D341Med (cell line): ENCODE measurements at regions not wholly inside any gene's neighbourhood (a gene's known extent, or its start where the extent isn't known, plus 50 kb on each side); places are given as distances from the start of the nearest gene placed in this dataset.

Source experiments
- DNase-seq: peaks from one replicate; pipeline ENCODE4 v3.0.0; 2012; ENCODE audit warnings: low spot score

DNA sequence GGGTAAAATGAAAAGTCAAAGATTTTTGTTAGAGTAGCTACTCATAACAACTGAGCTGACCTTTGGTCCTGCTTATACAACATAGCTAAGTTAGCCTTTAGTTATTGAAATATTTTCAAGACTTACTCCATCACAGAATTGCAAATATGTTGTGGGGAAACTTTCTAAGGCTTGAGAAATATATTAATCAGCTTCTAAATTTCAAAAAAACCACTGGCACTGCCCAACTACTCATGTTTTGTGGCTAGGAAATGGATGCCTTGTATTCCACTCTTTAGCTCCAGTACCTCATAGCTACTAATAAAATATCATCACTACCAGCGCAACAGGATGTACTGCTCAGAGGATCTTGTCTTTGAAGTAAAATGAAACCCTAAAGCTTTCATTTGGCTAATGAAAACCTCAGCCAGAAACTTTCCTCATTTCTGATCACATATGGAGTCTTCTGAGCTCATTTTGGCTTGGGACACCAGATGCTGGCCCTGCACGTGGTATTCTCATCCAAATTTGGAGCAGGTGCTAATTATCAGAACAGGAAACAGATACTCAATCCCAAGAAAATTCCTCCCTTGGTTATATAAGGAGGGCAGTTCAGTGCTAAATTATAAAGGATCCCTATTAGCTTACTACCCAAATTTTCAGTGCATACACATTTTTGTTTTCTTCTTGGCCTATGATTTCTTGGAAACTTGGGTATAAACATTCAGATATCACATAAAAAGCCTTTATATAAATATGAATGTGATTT lies 690.7 kb downstream of the ADGRL2 start:
- DNase-seq = no peak

DNA sequence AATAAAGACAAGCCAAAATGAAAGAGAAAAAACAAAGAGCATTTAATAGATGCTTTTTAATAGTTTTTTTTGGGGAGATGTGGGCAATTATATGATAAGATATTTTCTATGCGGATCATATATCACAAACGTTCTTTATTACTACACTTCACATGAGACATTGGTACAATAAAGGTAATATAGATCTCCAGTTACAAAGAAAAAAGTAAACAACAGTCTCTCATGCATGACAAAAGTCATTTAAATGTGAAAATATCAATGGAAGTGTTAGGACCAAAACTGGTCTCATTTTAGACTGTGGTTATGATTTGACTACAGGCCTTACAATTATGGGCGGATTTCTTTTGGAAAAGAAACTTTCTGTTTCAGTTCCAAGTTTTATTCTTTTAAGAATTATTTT lies 687.0 kb downstream of the ADGRL2 start:
- DNase-seq = no peak

DNA sequence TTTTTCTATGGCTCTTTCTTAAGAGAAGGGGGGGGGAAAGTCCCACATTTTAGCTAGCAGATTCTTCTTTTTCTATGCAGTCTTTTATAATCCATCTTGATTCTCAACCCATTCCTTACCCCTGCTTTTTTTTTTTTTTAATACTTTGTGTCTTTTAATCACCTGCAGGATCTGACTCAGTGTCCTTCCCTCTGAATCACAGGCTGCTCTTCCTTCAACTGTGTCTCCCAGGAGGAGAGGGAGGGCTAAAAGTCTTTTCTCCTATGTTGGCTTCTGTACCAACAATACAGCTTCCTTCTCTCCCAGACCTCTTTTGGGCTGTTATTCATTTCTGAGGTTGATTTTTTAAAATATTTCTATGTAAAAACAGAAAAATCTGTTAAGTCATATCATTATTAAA lies 686.2 kb downstream of the ADGRL2 start:
- no peak for DNase-seq

DNA sequence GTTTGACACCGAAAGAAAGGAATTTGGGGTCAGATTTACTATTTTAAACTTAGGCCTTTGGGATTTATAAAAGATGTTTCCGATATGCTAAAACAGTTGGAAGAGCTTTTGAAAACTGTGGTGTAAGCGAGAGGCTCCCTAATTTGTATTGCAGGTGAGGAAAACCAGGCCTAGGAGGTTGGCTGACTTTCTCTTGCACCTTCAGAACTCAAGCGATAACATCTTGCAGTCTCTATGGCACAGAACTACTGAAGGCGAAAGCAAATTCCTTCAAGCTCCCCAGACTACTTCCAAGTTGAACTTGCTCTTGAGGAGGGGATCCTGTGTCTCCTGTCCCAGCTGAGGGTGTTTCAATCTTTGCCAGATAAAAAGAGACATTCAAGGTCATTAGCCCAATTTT lies 685.7 kb downstream of the ADGRL2 start:
- DNase-seq = no peak

DNA sequence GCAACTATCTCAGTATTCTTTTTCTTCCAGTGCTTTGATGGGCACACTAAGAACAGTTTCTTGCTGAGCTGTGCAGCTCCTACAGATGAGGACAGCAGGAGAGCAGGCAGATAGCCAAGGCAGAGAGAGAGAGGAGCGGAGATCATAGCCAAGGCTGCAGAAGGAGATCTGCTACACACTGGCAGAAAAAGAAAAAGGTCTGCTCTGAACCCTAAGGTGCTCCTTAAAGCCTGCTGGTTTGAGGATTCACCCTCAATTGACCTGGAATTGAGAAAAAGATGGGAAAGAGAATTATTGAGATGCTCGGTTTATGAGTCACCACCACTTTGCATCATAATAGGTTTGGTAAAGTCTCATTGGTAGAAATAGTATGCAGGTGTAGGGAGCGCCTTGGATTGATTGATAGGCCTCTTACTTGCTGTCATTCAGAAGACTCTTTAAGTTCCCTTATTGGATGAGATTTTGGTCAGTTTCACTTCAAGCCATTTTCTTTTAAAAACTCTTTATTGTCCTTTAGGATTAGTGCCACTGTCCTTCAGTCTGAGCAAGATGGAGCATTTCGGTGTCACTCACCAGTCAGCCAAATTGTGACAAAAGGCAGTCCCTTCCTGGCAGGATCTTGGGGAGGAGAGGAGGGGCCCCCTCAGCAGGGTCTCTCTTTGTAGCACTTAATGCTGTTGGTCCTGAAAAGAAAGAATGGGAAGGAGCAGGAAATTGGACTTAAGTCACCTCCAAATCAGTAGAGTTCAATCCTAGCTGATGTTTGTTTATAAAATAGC lies 685.0 kb downstream of the ADGRL2 start:
- DNase-seq = no peak

DNA sequence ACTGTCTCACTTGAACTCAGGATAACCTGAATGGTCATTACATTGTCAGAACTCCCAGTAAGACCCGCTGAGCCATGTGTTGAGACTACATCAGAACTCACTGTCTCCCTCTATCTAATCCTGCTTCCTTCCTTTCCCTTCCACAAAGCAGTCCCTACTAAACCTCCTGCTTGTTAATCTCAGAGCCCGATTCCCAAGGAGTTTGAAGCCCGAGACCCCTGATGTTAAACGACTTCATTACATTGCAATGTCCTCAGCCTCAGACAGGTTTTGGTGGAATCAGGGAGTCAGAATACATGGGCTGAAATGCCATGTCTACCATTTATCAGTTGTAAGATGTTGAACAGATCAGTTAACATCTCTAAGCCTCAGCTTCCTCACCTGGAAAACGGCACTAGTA lies 682.4 kb downstream of the ADGRL2 start:
- DNase-seq = no peak

DNA sequence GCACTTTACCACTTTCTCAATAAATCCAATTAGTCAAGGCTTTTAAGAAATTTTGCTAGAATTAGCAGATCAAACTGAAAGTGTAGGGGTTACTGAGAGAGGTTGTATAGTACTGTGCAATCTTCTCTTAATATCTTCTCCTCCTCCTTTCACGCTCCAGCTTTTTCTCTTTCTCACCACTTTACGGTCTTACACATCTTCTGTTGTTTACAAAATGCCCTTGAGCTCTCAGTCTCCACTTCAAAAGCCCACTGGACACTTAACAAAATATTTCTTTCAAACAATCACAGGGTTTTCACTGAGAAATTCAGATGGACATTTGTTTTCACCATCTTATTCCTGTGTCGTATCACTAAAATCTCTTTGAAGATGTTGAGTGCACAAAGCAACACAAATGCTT lies 678.2 kb downstream of the ADGRL2 start:
- DNase-seq = no peak

DNA sequence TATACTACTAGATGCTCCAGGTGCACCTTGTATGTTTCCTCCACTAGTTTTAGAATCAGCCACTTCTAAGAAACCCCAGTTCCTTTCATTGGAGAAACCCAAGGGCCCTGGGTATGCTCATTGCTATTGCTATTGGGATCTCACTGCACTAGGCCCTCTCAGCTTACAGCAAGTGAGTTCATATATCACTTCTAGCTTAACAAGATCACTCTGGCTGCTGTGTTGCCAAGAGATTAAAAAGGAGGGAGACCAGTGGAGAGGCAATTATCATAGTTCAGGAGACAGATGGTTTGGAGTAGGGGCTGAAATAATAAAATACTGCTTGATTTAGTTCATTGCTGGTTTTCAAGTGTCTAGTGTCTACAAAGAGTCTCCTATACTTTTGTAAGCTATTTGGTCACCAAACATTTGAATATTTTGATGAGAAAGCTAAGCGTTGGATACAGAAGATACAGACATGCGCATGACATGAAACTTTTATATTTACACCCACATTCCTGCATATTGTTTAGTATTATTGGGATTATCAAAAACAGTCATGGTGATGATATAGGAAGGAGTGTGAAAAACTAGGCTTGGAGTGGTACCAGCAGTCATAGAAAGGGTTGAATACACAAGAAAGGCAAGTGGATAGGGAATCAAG lies 671.9 kb downstream of the ADGRL2 start:
- peak; percentile 41 for DNase-seq

DNA sequence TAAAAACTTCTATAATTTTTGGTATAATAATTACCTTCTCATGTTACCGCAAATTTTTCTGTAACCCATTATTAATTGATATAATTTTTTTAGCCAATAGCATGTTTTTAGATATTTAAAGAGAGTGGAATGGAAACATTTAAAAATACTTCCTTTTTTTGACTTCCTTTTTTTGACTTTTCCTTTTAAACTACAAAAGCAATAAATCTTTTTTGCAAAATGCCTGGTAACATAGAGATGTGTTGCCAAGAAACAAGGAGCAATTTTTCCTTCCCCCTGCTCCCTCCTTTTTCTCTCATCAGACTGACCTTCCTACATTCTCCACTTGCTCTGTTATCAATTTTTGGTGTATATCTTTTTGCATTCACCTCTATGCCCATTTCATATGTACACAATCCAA lies 666.2 kb downstream of the ADGRL2 start:
- no peak for DNase-seq

DNA sequence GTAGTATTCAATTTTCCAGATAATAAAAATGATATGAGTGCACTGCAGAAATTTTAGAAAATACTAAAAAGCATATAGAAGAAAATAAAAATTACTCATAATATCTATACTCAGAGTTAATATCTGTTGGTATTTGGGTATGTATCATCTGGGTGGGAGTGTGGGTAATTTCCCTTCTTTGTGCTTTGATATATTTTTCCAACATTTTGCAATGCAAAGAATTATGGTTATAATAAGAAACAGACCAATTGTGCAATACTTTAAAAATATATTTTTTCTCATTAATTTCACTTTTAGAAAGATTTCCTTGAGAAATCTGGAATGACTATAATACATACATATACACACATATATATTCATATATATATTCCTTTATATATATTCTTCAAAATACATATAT lies 665.7 kb downstream of the ADGRL2 start:
- DNase-seq = no peak

DNA sequence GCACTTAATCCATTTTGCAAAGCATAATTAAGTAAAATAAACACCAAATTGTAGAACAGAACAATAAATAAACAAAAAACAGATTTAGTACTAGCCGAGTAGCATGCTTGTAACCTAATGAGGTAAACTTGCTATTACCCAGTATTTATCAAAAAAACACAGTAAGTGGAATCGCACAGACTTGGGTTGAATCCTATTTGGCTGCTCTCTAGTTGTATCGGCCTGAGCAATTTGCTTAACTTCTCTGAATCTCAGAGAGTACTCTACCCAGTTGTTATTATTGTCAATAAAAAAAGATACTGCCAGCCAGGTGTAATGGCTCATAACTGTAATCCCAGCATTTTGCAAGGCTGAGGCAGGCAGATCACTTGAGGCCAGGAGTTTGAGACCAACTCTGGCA lies 664.3 kb downstream of the ADGRL2 start:
- DNase-seq = no peak

DNA sequence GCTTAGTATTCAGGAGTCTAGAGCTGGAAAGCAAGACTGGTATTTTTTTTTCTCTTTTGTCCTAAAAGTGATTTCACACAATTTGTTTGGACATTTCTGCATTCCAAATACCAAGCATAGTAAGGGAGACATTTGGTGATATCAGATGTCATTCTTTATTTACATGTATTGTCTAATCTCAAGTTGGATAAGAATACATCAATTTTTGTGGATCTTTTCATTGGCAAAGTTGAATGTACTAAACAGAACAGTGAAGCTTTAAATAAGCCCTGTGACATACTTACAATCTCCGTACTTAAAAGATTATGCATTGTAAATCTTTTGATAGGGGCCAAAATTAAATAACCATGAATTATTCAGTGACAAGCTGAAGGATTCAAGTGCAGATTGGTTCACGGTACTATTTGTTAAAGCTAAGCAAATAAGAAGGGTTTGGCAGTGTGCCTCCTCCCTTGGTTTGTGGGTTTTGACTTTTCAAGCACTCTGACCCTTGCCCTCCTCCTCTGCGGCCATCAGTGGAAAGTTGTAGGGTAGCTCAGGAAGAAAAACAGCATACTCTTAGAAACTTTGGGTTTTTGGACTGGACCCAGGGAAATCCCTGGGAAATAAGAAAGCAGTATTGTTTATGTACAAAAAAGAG lies 663.7 kb downstream of the ADGRL2 start:
- DNase-seq = peak; percentile 34

DNA sequence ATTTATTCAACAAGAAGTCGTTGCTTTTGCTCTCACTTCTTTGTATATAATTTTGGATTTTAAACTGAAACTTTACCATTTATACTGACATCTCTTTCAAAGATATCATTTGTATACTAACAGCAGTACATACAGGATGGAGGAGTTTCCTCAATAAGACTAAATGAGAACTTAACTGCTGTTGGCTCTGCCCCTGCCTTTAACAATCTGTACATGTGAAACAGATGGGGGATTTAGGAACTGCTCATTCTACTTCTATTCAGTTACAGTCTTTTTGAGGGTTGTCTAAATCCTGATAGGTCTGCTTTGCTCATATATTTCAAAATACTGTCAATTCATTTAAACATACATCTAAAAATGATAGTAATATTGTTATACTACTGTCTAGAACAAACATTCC lies 663.2 kb downstream of the ADGRL2 start:
- no peak for DNase-seq

DNA sequence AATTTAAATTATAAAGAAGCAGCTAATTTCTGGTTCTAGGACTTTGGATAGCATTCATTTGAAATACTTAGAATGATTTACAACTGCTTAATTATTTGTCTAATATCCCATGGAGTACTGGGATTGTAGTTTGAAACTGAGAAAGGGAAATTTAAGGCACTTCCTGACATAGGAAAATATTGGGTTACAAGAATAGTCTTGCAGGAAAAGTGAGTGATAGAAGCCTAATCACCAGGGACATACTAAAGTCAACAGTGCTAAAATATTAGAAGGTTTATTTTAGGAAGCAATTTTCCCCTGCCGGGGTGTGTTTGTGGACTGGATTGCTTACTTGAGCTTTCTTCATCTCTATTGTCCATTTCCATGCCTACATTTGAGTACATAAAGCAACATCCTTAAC lies 661.6 kb downstream of the ADGRL2 start:
- DNase-seq = no peak

DNA sequence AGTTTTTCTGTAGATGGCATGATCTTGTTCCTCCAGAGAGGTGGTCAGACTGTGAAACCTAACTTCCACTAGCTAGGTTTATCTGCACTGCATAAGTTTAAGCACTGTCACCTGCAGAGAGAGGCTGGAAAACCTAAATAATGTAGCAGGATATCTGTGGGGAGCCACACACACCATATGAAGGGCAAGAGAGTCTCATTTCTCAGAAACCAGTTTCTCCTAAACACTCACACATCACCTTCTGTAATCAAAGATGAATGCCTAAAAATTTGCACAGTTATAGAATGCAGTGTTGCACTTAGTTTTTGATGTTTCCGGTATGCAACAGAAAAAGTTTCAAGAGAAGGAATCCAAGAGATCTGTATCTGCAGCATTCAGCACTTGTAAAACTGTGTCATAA lies 654.6 kb downstream of the ADGRL2 start:
- no peak for DNase-seq

DNA sequence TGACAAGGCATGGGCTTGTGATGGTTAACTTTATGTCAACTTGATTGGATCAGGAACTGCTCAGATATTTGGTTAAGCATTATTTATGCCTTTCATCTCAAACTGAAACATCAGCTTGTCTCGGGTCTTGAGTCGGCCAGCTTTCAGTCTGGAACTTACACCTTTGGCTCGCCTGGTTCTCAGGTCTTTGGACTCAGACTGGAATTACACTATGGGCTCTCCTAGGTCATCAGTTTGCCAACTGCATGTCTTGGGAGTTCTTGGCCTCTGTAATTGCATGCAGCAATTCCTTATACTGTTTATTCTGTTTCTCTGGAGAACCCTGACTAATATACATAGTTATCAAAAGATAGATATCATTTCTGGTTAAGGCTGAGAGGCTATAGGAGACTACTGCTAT lies 653.7 kb downstream of the ADGRL2 start:
- DNase-seq = no peak

DNA sequence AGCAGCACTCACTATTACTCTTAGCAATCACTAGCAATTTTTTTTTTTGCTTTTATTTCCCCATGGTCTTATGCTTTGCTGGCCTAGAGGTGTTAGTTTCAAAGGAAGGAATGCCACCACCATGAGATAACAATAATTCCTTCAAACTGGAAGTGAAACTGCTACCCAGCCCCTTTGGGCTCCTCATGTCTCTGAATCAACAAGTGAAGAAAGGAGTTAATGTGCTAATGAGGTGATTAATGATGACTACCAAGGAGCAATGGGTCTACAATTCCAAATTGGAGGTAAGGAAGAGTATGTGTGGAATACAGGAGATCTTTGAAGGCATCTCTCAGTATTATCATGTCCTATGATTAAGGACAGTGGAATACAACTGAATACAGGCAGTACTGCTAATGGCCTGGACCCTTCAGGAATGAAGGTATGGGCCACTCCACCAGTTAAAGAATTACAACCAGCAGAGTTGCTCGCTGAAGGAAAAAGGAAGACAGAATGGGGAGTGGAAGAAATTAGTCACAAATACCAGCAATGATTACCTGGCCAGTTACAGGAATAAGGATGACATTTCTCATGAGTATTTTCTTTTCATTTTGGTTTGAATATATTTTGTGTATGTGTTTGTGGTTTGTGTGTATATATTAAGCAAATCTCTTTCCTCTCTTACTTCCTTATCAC lies 652.9 kb downstream of the ADGRL2 start:
- no peak for DNase-seq

DNA sequence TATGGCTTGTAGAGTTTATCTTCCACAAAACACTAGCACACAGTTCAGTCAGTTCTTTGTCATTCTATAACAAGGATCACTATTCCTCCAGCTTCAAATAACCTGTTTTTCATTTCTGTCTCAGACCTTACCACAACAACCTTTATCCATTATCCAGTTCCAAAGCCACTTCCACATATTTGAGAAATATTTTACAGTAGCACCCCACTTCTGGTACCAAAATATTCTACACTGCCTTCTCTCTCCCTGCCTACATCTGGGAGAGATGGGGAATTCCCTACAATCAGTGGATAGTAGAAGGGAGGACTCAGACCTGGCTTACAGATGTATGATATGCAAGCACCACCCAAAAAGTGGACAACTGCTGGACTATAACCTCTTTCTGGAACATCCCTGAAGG lies 651.4 kb downstream of the ADGRL2 start:
- no peak for DNase-seq

DNA sequence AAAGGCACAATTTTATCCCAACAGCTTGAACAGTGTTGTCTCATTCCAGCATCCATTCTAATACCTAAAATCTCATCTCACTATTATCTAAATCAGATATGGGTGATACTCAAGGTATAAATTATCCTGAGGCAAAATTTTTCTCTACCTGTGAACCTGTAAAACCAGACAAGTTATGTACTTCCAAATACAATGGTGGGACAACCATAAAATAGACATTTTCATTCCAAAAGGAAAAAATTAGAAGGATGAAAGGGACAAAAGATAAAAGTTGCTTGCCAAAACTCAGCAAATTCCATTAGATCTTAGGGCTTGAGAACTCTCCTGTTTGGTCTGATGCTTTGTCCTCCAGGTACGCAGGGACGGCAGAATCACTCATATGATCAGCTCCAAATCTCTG lies 650.5 kb downstream of the ADGRL2 start:
- no peak for DNase-seq

DNA sequence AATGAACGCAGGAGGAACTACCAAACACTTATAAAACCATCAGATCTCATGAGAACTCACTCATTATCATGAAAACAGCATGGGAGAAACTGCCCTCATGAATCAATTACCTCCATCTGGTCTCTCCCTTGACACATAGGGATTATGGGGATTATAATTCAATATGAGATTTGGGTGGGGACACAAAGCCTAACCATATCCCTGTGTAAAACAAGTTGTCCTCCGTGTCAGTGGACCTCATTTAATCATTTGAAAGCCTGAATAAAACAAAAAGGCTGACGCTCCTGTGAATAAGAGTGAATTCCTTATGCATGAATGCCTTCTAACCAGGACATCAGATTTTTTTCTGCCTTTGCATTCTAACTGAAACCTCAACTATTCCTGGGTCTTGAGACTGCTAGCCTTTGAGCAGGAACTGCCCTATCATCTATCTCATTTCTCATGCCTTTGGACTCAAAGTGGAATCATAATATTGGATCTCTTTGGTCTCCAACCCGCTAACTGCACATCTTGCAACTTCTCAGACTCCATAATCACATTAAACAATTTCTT lies 648.8 kb downstream of the ADGRL2 start:
- DNase-seq = no peak

DNA sequence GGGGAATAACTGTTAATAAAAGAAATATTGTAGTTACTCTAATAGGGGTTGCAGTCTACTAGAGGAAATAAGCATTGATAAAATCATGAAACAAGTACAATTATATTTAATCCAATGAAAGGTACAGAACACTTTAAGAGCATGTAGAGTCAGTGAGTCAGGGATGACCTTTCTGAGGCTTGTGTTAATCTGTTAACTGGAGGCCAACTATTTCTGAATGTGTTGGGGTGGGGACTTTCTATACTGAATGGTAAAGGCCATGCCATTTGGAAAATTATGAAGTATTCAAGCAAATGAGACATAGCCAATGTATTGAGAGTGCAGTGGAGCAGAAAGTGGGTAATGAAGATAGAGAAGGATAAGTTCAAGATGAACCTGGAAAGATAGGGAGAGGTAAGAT lies 646.2 kb downstream of the ADGRL2 start:
- no peak for DNase-seq

DNA sequence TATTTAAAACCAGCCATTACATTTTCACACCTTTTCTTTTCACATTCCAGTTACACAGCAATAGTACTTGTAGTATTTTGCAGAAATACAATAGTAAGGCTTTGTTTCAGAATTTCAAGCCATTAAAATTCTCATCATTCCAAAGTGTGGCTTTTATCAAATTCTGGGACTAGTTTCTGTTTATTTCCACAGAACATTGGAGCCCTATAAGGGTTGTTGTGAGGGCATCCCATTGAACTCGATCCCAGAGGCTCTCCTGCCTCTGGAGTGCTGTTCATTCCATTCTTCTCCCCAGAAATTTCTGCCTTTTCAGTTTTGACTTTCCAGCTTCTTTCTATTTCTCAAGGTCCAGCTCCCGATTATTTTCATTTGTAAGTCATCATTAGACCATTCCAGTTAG lies 645.5 kb downstream of the ADGRL2 start:
- DNase-seq = no peak
